ENCODE measurements at regions not wholly inside any gene's neighbourhood (a gene's known extent, or its start where the extent isn't known, plus 50 kb on each side); places are given as distances from the start of the nearest gene placed in this dataset.

- Histone ChIP-seq H3K4me3 (ENCODE audit: low read depth in 2 of 2, low read length in 2 of 2) (no peak overlapping the region), H3K27ac (ENCODE audit: low read length) (no peak overlapping the region), H3K27me3 (ENCODE audit: control insufficient read depth, insufficient read depth, low read length) (no peaks in the 10 kb centered on the region), H3K36me3 (ENCODE audit: control insufficient read depth, insufficient read depth, low read length) (no peaks in the 10 kb centered on the region), H3K9me3 (ENCODE audit: control insufficient read depth, insufficient read depth, low read depth, low read length) (no peaks in the 10 kb centered on the region), H3K4me1 (ENCODE audit: control insufficient read depth, insufficient read depth, low read length) (no peaks in the 10 kb centered on the region)
- POLR2A ChIA-PET = no interaction called here
- no TSS peak for BruUV-seq (replicated peaks)
- ATAC-seq (no peak), DNase-seq (ENCODE audit: low read depth, low spot score) (no peak)
- intact Hi-C loops (cut with micrococcal nuclease; ENCODE audit: unreplicated experiment) = no loop called here
- TF ChIP-seq POLR2AphosphoS5 (IDR thresholded peaks at IDR 0.05; ENCODE audit: low read depth, low read length) (no peak), REST (IDR thresholded peaks at IDR 0.05; ENCODE audit: insufficient read depth in 1 of 2, low read depth in 2 of 2, low read length in 1 of 2) (no peak), TCF7L2 (IDR thresholded peaks at IDR 0.05; ENCODE audit: low read depth, low read length) (no peak), SIN3A (IDR thresholded peaks at IDR 0.05; ENCODE audit: borderline replicate concordance, insufficient read depth, low read depth, low read length) (no peak)
- TF ChIP-seq, protein P1, sequence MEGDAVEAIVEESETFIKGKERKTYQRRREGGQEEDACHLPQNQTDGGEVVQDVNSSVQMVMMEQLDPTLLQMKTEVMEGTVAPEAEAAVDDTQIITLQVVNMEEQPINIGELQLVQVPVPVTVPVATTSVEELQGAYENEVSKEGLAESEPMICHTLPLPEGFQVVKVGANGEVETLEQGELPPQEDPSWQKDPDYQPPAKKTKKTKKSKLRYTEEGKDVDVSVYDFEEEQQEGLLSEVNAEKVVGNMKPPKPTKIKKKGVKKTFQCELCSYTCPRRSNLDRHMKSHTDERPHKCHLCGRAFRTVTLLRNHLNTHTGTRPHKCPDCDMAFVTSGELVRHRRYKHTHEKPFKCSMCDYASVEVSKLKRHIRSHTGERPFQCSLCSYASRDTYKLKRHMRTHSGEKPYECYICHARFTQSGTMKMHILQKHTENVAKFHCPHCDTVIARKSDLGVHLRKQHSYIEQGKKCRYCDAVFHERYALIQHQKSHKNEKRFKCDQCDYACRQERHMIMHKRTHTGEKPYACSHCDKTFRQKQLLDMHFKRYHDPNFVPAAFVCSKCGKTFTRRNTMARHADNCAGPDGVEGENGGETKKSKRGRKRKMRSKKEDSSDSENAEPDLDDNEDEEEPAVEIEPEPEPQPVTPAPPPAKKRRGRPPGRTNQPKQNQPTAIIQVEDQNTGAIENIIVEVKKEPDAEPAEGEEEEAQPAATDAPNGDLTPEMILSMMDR (IDR thresholded peaks at IDR 0.05) = no peak
- in situ Hi-C loops (cut with HindIII; ENCODE audit: low pct_unique_long_range_greater_than_20kb, low sequenced_read_pairs) = no loop called here
- CTCF ChIA-PET = no interaction called here
Observed at GRCh38 chr14:101276309-101277091, 284.8 kb upstream of the DIO3 start.

GRCh38 chr14:101282418-101282817, 278.9 kb upstream of the DIO3 start:
- in situ Hi-C loops (cut with HindIII; ENCODE audit: low pct_unique_long_range_greater_than_20kb, low sequenced_read_pairs) = no loop called here
- Histone ChIP-seq H3K27ac (ENCODE audit: low read length) (no peak overlapping the region), H3K36me3 (ENCODE audit: control insufficient read depth, insufficient read depth, low read length) (no peaks in the 10 kb centered on the region), H3K9me3 (ENCODE audit: control insufficient read depth, insufficient read depth, low read depth, low read length) (no peaks in the 10 kb centered on the region), H3K4me1 (ENCODE audit: control insufficient read depth, insufficient read depth, low read length) (no peaks in the 10 kb centered on the region), H3K4me3 (ENCODE audit: low read depth in 2 of 2, low read length in 2 of 2) (no peak overlapping the region), H3K27me3 (ENCODE audit: control insufficient read depth, insufficient read depth, low read length) (no peaks in the 10 kb centered on the region)
- intact Hi-C loops (cut with micrococcal nuclease; ENCODE audit: unreplicated experiment) = no loop called here
- no peak for ATAC-seq
- no peak for DNase-seq (ENCODE audit: low read depth, low spot score)
- BruUV-seq (replicated peaks) = no TSS peak
- POLR2A ChIA-PET = no interaction called here
- CTCF ChIA-PET = no interaction called here
- TF ChIP-seq POLR2AphosphoS5 (IDR thresholded peaks at IDR 0.05; ENCODE audit: low read depth, low read length) (no peak), TCF7L2 (IDR thresholded peaks at IDR 0.05; ENCODE audit: low read depth, low read length) (no peak), REST (IDR thresholded peaks at IDR 0.05; ENCODE audit: insufficient read depth in 1 of 2, low read depth in 2 of 2, low read length in 1 of 2) (no peak), SIN3A (IDR thresholded peaks at IDR 0.05; ENCODE audit: borderline replicate concordance, insufficient read depth, low read depth, low read length) (no peak)
- TF ChIP-seq, protein P1 (IDR thresholded peaks at IDR 0.05) = no peak

Measured in Panc1 (cell line).